ENCODE measurements at regions not wholly inside any gene's neighbourhood (a gene's known extent, or its start where the extent isn't known, plus 50 kb on each side); places are given as distances from the start of the nearest gene placed in this dataset.

GRCh38 chr10:47176903-47177868 lies 122.8 kb upstream of the GDF10 start:
- TF ChIP-seq CTCF (IDR thresholded peaks at IDR 0.05) (no peak), POLR2A (IDR thresholded peaks at IDR 0.05) (no peak)

All from thyroid gland (tissue), 4 donors.